GM12873 (cell line): ENCODE measurements at regions not wholly inside any gene's neighbourhood (a gene's known extent, or its start where the extent isn't known, plus 50 kb on each side); places are given as distances from the start of the nearest gene placed in this dataset.

ENCODE experiments used
- TF ChIP-seq, protein P1 (sequence below): IDR thresholded peaks from 2 replicates; pipeline ENCODE4 v1.5.1; 2012; ENCODE audit warnings: low read depth, mild to moderate bottlenecking, moderate library complexity, low read length, control low read depth; ENCODE audit not compliant: insufficient read depth; ENCODE audit errors: missing control alignments

DNA sequence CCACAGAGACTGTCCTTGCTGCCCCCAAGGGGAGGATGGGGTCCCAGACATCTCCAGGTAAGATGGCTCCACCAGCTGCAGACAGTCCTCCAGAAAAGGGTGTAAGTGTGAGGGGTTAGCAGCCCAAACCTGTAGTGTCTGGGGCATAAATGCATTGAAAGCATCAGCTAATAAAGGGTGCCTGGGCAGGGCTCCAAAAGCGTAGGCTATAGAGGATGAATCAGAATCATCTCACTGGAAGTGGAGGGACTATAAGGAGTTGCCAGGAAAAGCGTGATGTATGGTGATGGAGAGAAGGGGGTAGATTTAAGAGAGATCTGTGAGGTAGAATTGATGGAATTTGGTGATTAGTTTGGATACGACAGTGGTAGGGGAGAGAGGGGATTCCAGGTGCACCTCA, 79.9 kb upstream of the ONECUT1 start:
- TF ChIP-seq, protein P1, sequence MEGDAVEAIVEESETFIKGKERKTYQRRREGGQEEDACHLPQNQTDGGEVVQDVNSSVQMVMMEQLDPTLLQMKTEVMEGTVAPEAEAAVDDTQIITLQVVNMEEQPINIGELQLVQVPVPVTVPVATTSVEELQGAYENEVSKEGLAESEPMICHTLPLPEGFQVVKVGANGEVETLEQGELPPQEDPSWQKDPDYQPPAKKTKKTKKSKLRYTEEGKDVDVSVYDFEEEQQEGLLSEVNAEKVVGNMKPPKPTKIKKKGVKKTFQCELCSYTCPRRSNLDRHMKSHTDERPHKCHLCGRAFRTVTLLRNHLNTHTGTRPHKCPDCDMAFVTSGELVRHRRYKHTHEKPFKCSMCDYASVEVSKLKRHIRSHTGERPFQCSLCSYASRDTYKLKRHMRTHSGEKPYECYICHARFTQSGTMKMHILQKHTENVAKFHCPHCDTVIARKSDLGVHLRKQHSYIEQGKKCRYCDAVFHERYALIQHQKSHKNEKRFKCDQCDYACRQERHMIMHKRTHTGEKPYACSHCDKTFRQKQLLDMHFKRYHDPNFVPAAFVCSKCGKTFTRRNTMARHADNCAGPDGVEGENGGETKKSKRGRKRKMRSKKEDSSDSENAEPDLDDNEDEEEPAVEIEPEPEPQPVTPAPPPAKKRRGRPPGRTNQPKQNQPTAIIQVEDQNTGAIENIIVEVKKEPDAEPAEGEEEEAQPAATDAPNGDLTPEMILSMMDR, result no peak

DNA sequence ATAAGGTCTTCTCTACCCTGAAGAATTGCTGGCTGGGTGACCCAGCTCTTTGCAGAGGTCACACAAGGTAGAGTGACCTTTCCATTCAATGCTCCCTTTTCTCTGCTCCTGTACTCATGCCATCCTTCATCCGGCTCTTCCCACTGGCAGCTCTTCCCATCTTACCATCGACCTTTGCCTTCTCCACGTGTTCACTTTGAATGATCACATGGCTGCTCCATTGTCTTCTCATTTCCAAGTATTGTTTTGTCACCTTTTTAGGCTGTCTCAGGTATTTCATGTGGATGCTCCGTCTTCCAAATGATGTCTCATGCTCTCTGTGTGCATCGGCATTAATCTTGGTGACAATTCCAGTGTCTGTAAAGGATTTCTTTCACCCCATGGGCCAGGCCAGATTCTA, 76.6 kb upstream of the ONECUT1 start:
- TF ChIP-seq, protein P1, result no peak

DNA sequence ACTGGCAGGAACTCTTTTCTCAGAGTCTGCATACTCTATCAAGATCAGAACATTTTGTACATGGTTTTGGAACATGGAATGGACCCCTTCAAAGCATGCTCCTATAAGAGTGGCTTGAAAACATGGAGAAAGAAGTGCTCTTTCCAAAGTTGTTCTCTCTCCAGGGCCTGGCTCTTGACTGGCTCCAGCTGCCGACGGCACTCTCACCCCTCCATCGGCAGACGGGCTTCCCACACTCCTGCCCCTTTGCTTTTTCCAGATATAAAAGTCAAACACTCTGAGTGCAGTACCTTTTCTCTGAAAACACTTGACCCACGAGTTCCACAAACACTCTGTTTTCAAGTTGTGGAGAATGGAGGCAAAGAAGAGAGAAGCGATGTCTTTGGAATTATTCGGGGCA, 72.5 kb upstream of the ONECUT1 start:
- TF ChIP-seq, protein P1, result no peak

DNA sequence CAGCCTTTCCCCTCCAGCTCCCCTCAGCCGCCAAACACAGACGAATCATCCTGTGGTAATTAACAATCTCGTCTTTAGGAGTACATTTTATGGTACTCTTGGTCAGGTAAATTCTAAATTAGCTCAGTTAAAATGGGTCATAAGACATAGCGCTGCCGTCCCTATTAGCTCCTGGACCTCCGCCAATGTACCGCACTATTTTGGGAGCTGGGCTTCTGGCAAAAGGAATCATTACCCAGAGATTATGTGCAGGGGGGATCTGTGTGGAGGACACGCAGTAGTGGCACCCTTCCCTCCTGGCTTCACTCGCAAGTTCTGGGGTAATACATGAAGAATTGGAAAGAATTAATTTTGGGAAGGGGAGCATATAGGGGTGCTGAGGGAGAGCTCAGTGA, 68.6 kb upstream of the ONECUT1 start:
- TF ChIP-seq, protein P1, result no peak

DNA sequence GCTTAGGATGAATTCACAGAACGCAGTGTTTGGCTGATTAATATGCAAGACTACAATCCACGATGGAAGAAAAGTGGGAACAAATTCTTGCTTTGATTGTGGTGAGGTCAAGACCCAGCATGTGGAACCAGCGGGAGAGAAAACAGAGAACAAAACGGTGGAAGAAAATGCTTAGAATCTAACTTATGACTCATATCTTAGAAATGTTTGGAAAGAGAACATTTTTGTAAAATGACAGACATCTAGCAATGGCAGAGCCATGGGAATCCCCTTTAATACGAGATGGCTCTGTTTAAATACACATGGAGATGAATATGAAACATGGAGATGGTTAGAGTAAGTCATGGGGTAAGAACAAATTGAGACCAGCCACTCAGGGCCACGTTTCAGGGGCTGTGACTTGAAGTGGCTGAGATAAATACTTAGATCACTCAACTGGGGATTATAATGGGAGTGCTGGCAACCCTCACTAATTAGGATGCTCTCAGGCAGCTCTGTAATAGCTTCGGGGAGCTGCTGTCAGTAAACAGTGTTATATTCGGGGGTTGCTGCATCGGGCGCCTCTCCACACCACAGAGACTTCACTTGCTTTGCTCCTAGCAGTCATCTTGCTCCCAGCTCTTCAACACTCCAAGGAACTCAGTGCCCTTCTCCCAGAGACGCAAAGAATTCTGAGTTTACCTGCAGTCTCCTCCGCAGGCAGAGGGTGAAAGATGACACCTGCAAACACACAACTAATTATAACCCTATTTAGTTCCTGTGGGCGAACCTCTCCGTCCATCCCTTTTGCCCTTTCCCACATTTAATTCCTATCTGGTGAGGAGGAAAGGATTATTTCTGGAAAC, 68.0 kb upstream of the ONECUT1 start:
- TF ChIP-seq, protein P1, result no peak

DNA sequence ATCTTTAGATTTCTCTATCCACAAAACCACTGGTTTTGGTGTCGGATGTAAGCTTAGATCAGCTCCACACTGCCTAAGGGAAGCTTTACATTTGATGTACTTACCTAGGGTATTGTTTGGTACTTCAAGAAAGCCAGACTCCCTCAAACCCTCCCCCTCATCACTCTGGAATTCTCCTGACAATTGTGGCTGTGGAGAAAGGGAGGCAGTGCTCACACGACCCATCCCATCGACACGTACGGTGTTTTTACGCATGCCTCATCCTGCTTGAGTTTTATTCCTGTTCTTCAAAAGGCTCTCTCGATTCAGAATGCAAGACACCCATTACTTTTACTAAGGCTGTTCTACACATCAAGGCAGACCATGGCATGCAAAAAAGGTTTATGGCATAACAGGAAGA, 67.3 kb upstream of the ONECUT1 start:
- TF ChIP-seq, protein P1, result no peak

DNA sequence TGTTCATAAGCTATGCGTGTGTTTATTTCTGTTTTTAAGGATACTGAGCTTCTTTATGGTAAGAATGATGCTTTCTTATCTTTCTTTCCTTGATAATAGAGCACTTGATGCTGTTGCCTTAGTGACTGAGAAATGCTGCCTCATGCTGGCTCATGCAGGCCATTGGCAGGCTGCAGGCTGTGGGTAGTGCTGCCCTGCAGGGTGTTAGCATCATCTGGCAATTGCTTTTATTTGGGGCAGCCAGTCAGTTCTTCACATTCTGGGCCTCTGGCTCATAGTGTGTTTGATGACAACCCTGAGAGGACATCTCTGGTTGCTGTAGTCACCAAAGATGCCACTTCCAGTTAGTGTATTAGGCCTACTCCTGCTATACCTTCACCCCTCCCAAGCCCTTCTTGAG, 66.2 kb upstream of the ONECUT1 start:
- TF ChIP-seq, protein P1, result no peak

DNA sequence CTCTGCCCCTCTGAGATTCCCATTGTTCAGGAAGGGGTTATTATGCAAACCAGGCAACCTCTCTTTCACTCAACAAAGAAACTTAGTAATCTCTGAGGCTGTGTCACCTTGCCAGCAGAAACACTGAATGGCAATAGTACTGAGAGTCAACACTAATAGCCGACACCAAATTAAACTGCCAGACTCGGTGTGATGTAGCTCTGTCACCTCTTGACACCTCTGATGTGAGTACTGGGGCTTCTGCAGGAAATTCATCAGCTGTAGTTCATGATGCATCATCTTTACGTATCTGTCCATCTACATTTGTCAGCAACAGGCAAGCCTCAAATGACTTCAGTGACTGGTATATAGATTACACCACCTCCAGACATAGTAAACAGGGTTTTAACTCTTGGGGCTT, 65.0 kb upstream of the ONECUT1 start:
- TF ChIP-seq, protein P1, result no peak
